ENCODE measurements at regions not wholly inside any gene's neighbourhood (a gene's known extent, or its start where the extent isn't known, plus 50 kb on each side); places are given as distances from the start of the nearest gene placed in this dataset.

DNA sequence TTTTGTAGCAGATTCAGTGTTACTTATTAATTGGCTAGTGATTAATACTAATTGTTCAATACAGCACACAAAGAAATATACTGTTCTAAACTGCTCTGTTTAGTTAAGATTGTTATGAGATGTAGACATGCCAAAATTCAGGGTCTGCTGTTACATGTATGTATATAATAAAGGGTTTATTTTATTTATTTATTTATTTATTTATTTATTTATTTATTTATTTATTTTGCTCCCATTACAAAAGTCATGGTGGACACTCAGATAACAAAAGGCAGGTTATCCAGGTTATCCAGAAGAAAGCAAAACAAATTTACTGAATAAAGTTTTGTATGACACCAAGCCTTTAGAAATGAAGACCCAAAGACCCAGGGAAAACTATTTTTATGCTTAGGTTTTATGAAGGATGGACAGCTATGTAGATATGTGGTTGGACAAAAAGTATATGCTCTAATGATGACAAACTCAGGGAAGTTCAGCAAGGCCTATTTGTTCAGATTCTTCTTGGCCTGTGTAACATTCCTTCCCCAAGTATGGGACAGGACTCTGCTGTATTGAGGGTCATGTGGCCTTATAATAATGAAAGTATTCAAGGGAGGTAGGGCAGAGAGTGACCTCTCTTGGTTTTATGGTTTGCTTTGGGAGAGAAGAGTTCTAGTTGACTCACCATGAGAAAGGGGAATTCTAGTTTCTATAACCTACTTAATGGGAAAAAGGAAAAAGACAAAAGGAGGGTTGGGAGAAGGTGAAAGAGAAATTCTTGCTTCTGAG lies 1056.8 kb downstream of the ROBO2 start:
- TF ChIP-seq, protein P1, sequence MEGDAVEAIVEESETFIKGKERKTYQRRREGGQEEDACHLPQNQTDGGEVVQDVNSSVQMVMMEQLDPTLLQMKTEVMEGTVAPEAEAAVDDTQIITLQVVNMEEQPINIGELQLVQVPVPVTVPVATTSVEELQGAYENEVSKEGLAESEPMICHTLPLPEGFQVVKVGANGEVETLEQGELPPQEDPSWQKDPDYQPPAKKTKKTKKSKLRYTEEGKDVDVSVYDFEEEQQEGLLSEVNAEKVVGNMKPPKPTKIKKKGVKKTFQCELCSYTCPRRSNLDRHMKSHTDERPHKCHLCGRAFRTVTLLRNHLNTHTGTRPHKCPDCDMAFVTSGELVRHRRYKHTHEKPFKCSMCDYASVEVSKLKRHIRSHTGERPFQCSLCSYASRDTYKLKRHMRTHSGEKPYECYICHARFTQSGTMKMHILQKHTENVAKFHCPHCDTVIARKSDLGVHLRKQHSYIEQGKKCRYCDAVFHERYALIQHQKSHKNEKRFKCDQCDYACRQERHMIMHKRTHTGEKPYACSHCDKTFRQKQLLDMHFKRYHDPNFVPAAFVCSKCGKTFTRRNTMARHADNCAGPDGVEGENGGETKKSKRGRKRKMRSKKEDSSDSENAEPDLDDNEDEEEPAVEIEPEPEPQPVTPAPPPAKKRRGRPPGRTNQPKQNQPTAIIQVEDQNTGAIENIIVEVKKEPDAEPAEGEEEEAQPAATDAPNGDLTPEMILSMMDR (IDR thresholded peaks at IDR 0.05): no peak
- TF ChIP-seq POLR2A (IDR thresholded peaks at IDR 0.05): no peak

All from testis (tissue), 2 donors.